Osteocyte (in vitro differentiated cells): ENCODE measurements at regions not wholly inside any gene's neighbourhood (a gene's known extent, or its start where the extent isn't known, plus 50 kb on each side); places are given as distances from the start of the nearest gene placed in this dataset.

Source experiments
- DNase-seq: peaks from one replicate; pipeline ENCODE4 v3.0.0; 2021; ENCODE audit warnings: mixed read lengths; ENCODE audit not compliant: unreplicated experiment; ENCODE audit errors: extremely low spot score
- H3K27ac Mint-ChIP-seq: one replicate; pipeline ENCODE4 v1.8.0; 2021; ENCODE audit warnings: mild to moderate bottlenecking, mixed read lengths; ENCODE audit not compliant: unreplicated experiment
- H3K27me3 Mint-ChIP-seq: one replicate; pipeline ENCODE4 v1.8.0; 2021; ENCODE audit warnings: mixed read lengths; ENCODE audit not compliant: unreplicated experiment
- H3K36me3 Mint-ChIP-seq: one replicate; pipeline ENCODE4 v1.8.0; 2021; ENCODE audit warnings: mixed read lengths; ENCODE audit not compliant: unreplicated experiment
- H3K4me1 Mint-ChIP-seq: one replicate; pipeline ENCODE4 v1.8.0; 2021; ENCODE audit warnings: mixed read lengths; ENCODE audit not compliant: unreplicated experiment
- H3K4me3 Mint-ChIP-seq: one replicate; pipeline ENCODE4 v1.8.0; 2021; ENCODE audit warnings: mild to moderate bottlenecking, moderate library complexity, mixed read lengths; ENCODE audit not compliant: unreplicated experiment
- H3K9me3 Mint-ChIP-seq: one replicate; pipeline ENCODE4 v1.8.0; 2021; ENCODE audit warnings: mixed read lengths; ENCODE audit not compliant: unreplicated experiment
- CTCF ChIP-seq: fragments of 200-600 bp; sonication (generic); IDR thresholded peaks from 2 replicates; pipeline ENCODE4 v1.5.0; 2021; ENCODE audit warnings: antibody characterized with exemption, mild to moderate bottlenecking, moderate library complexity

- DNase-seq: no peak
- Mint-ChIP-seq H3K27me3 (peaks cover 57% of the 10 kb centered on the region), H3K27ac (no peak overlapping the region)
These were observed 75.0 kb downstream of the JRKL start for GRCh38 chr11:96464700-96465307.

GRCh38 chr11:96465512-96465911, 75.7 kb downstream of the JRKL start:
- H3K27ac Mint-ChIP-seq: no peak overlapping the region
- no peak overlapping the region for H3K4me3 Mint-ChIP-seq
- no peak for TF ChIP-seq CTCF
- H3K36me3 Mint-ChIP-seq: no peaks in the 10 kb centered on the region
- peaks cover 56% of the 10 kb centered on the region for H3K27me3 Mint-ChIP-seq
- DNase-seq: no peak
- H3K4me1 Mint-ChIP-seq: peaks cover 2% of the 10 kb centered on the region
- no peaks in the 10 kb centered on the region for H3K9me3 Mint-ChIP-seq

More at GRCh38 chr11:96464700-96465307, 75.0 kb downstream of the JRKL start:
- H3K9me3 Mint-ChIP-seq: no peaks in the 10 kb centered on the region
- peaks cover 2% of the 10 kb centered on the region for H3K4me1 Mint-ChIP-seq
- no peaks in the 10 kb centered on the region for H3K36me3 Mint-ChIP-seq
- no peak overlapping the region for H3K4me3 Mint-ChIP-seq
- peak; percentile 81 for TF ChIP-seq CTCF

DNA sequence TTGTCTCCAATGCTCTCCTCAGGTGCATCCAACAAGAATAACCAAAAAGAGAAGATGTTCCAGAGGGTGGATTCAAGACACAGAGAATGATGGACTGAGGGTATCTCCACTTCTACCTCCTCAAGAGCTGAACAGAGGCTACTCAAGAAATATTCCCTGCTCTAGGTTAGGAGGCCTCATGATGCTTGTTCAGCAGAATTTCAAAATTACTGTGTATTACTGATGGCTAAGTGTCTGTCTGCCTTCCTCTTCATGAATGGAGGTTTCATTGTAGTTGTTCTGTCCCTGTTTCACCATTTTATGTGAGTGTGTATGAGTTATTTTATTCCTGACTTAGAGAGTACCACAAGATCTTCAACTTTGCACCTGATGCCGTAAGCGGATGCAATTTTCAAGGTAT, 76.8 kb downstream of the JRKL start:
- Mint-ChIP-seq H3K27me3 (peaks cover 46% of the 10 kb centered on the region), H3K4me1 (peaks cover 2% of the 10 kb centered on the region), H3K4me3 (no peak overlapping the region), H3K27ac (no peak overlapping the region), H3K36me3 (no peaks in the 10 kb centered on the region), H3K9me3 (no peaks in the 10 kb centered on the region)
- TF ChIP-seq CTCF: no peak
- no peak for DNase-seq

DNA sequence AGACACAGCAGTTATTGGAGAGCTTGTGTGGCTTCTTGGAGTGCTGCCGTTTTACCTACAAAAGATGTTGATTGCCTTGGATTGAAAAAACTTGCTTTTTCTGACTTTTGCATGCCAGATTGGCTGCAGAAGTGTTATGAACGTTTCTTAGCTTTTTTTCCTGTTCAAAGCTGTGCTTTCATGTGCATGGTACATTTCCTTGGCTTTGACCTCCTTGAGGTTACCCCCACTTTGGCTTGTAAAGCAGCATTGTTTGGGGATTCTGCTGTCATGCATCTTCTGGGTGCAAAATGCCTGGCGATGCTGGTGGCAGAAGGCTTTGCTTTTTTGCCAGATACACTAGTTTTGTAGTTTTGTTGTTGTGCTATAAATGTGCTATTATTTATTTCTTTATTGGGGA, 80.0 kb downstream of the JRKL start:
- no peak overlapping the region for H3K4me3 Mint-ChIP-seq
- TF ChIP-seq CTCF: no peak
- no peak overlapping the region for H3K27ac Mint-ChIP-seq
- peaks cover 7% of the 10 kb centered on the region for H3K9me3 Mint-ChIP-seq
- no peak for DNase-seq
- H3K36me3 Mint-ChIP-seq: no peaks in the 10 kb centered on the region
- H3K4me1 Mint-ChIP-seq: no peaks in the 10 kb centered on the region
- peaks cover 36% of the 10 kb centered on the region for H3K27me3 Mint-ChIP-seq

GRCh38 chr11:96470521-96470920, 80.7 kb downstream of the JRKL start:
- Mint-ChIP-seq H3K9me3 (peaks cover 7% of the 10 kb centered on the region), H3K27ac (no peak overlapping the region), H3K4me1 (no peaks in the 10 kb centered on the region), H3K36me3 (no peaks in the 10 kb centered on the region), H3K27me3 (peaks cover 36% of the 10 kb centered on the region), H3K4me3 (no peak overlapping the region)
- TF ChIP-seq CTCF: no peak
- no peak for DNase-seq
